K562 (cell line): ENCODE measurements at regions not wholly inside any gene's neighbourhood (a gene's known extent, or its start where the extent isn't known, plus 50 kb on each side); places are given as distances from the start of the nearest gene placed in this dataset.
A peak's percentile ranks its signal among the peaks of the same experiment; 100 is the strongest.

ENCODE experiments used
- ATAC-seq: fragments of 200-7000 bp; cut with Tn5 transposase; 3 replicates; pipeline ENCODE4 v1.9.1; 2020; ENCODE audit warnings: moderate library complexity
- BruUV-seq: library from RNA; stranded (reverse); fragments of 400-500 nt; replicated peaks from 2 replicates; lab custom pipeline; 2021; lab: Mats Ljungman, UMichigan
- CTCF ChIA-PET: fragments of 300-600 bp; formaldehyde crosslinking; extraction: SDS; loops from one replicate; lab custom pipeline; 2021; ENCODE audit warnings: low intra/inter-chr PET ratio; lab: Yijun Ruan, JAX
- POLR2A ChIA-PET: fragments of 300-600, 350-650 bp; sonication (Branson Sonifier 250); formaldehyde crosslinking; extraction: SDS; loops from one replicate; lab custom pipeline; 2021; ENCODE audit warnings: antibody characterized with exemption, inconsistent platforms; lab: Yijun Ruan, JAX
- DNase-seq, 4 experiments: peaks; one replicate each; pipeline versions ENCODE4 v3.0.0 to v3.0.0-alpha.2; 2011 to 2018; ENCODE audit warnings: low spot score in 3 of 4, mixed read lengths in 3 of 4; ENCODE audit errors: extremely low read depth in 1 of 4
- FAIRE-seq: peaks from 2 replicates; lab custom pipeline; 2011; peaks lifted over from hg19 to GRCh38; lab: Jason Lieb, UNC
- H2AFZ ChIP-seq: 2 replicates; pipeline ENCODE4 v1.6.0; 2011; ENCODE audit warnings: low read depth, low read length, control low read depth, inconsistent platforms
- H3K27ac ChIP-seq: fragments of 200-600 bp; 3 replicates; pipeline ENCODE4 v1.8.0; 2011; ENCODE audit warnings: low read depth, mild to moderate bottlenecking, control low read depth, inconsistent platforms, low read length, moderate library complexity, mixed read lengths; ENCODE audit errors: extremely low read depth
- H3K27me3 ChIP-seq, 2 experiments: fragments of 300-600 bp in 1 of 2; 2 replicates in 1 of 2; 3 replicates in 1 of 2; pipeline versions ENCODE4 v1.6.0 to v1.8.0; 2011; ENCODE audit warnings: inconsistent platforms in 2 of 2, low read length in 2 of 2, mild to moderate bottlenecking in 1 of 2, mixed read lengths in 1 of 2, moderate library complexity in 1 of 2; ENCODE audit not compliant: control insufficient read depth in 2 of 2, insufficient read depth in 2 of 2
- H3K36me3 ChIP-seq: fragments of 300-600 bp; 3 replicates; pipeline ENCODE4 v1.8.0; 2011; ENCODE audit warnings: mild to moderate bottlenecking, low read length, inconsistent platforms; ENCODE audit not compliant: control insufficient read depth, insufficient read depth
- H3K4me1 ChIP-seq, 2 experiments: fragments of 200-600 bp in 1 of 2; replicated peaks in 1 of 2; 2 replicates in 1 of 2; 3 replicates in 1 of 2; pipeline versions ENCODE4 v1.5.1 to v1.8.0; 2011; ENCODE audit warnings: inconsistent platforms in 2 of 2, low read length in 2 of 2, mild to moderate bottlenecking in 1 of 2, mixed read lengths in 1 of 2, moderate library complexity in 1 of 2; ENCODE audit not compliant: control insufficient read depth in 2 of 2, insufficient read depth in 2 of 2
- H3K4me2 ChIP-seq: 2 replicates; pipeline ENCODE4 v1.6.1; 2011; ENCODE audit warnings: low read length, control low read depth, inconsistent platforms, mixed read lengths; ENCODE audit not compliant: insufficient read depth
- H3K4me3 ChIP-seq: fragments of 200-600 bp; sonication (generic), shearing (Covaris generic); 2 replicates; pipeline ENCODE4 v1.5.1; 2016; ENCODE audit warnings: control low read depth, inconsistent platforms
- H3K79me2 ChIP-seq: fragments of 200-600 bp; 3 replicates; pipeline ENCODE4 v1.8.0; 2011; ENCODE audit warnings: low read length, inconsistent platforms; ENCODE audit not compliant: control insufficient read depth, insufficient read depth
- H3K9ac ChIP-seq, 2 experiments: 2 replicates each; pipeline versions ENCODE4 v1.6.0 to v1.6.1; 2011; ENCODE audit warnings: low read depth in 2 of 2, low read length in 2 of 2, control low read depth in 1 of 2, inconsistent platforms in 1 of 2, mild to moderate bottlenecking in 1 of 2, mixed read lengths in 1 of 2; ENCODE audit not compliant: insufficient read depth in 1 of 2
- H3K9me1 ChIP-seq: one replicate; pipeline ENCODE4 v1.6.0; 2011; ENCODE audit warnings: inconsistent platforms, mild to moderate bottlenecking, low read length, moderate library complexity; ENCODE audit not compliant: control insufficient read depth, insufficient read depth
- H3K9me3 ChIP-seq: replicated peaks from 2 replicates; pipeline ENCODE4 v1.5.1; 2011; ENCODE audit warnings: low read depth, low read length, inconsistent platforms; ENCODE audit not compliant: control insufficient read depth, insufficient read depth
- H4K20me1 ChIP-seq: replicated peaks from 2 replicates; pipeline ENCODE4 v1.6.1; 2011; ENCODE audit warnings: low read length, inconsistent platforms, mixed read lengths; ENCODE audit not compliant: control insufficient read depth, insufficient read depth
- HDAC2 ChIP-seq: fragments of 450-650 bp; IDR thresholded peaks from 2 replicates; pipeline ENCODE4 v1.6.1; 2016; ENCODE audit warnings: mild to moderate bottlenecking
- KAT7 ChIP-seq: sonication (generic); formaldehyde crosslinking; IDR thresholded peaks from 2 replicates; pipeline ENCODE4 v1.8.0; 2022; ENCODE audit warnings: missing genetic modification reagents, mild to moderate bottlenecking, borderline replicate concordance
- KLF6 ChIP-seq: fragments of 250-450 bp; sonication (Bioruptor Pico); IDR thresholded peaks from 2 replicates; pipeline ENCODE4 v1.4.0; 2020; ENCODE audit warnings: mild to moderate bottlenecking, moderate library complexity, borderline replicate concordance
- MAFF ChIP-seq: IDR thresholded peaks from 2 replicates; pipeline ENCODE4 v1.6.1; 2012; ENCODE audit warnings: low read length, improper control_type of control experiment
- NELFE ChIP-seq: IDR thresholded peaks from 2 replicates; pipeline ENCODE4 v1.6.1; 2011; ENCODE audit warnings: mild to moderate bottlenecking; ENCODE audit not compliant: insufficient read depth, insufficient read length
- PHF8 ChIP-seq: fragments of 200-600 bp; sonication (generic); IDR thresholded peaks from 2 replicates; pipeline ENCODE4 v1.6.1; 2012; ENCODE audit warnings: mixed run types, mild to moderate bottlenecking, inconsistent platforms, low read length, moderate library complexity, borderline replicate concordance
- PYGO2 ChIP-seq: fragments of 450-650 bp; IDR thresholded peaks from 2 replicates; pipeline ENCODE4 v1.6.1; 2016; ENCODE audit warnings: mild to moderate bottlenecking, missing genetic modification characterization, moderate library complexity, missing compliant biosample characterization
- SRF ChIP-seq, 2 experiments: fragments of 250-450, 450-650 bp in 1 of 2; sonication (Bioruptor Pico) in 1 of 2; sonication (generic) in 1 of 2; formaldehyde crosslinking; IDR thresholded peaks; 2 replicates each; pipeline versions ENCODE4 v1.5.0 to v1.5.1; 2020 to 2022; ENCODE audit warnings: mild to moderate bottlenecking in 1 of 2, missing genetic modification reagents in 1 of 2
- TFAP4 ChIP-seq: sonication (generic); formaldehyde crosslinking; IDR thresholded peaks from 2 replicates; pipeline ENCODE4 v1.8.0; 2022; ENCODE audit warnings: missing genetic modification reagents, mild to moderate bottlenecking, moderate library complexity, borderline replicate concordance
- YBX1 ChIP-seq: fragments of 450-650 bp; IDR thresholded peaks from 2 replicates; pipeline ENCODE4 v1.7.1; 2016; ENCODE audit warnings: mild to moderate bottlenecking
- ZC3H11A ChIP-seq: IDR thresholded peaks from 2 replicates; pipeline ENCODE4 v1.6.1; 2012; ENCODE audit warnings: low read depth, low read length, improper control_type of control experiment
- ZNF408 ChIP-seq: fragments of 250-450 bp; sonication (Bioruptor Pico); IDR thresholded peaks from 2 replicates; pipeline ENCODE4 v1.4.0; 2020; ENCODE audit warnings: low read depth, mild to moderate bottlenecking, moderate library complexity
- ZNF431 ChIP-seq: sonication (generic); formaldehyde crosslinking; IDR thresholded peaks from 2 replicates; pipeline ENCODE4 v1.8.0; 2022; ENCODE audit warnings: mild to moderate bottlenecking, missing genetic modification reagents
- ZNF764 ChIP-seq: fragments of 250-450 bp; sonication (Bioruptor Pico); IDR thresholded peaks from 2 replicates; pipeline ENCODE4 v1.4.0; 2020; ENCODE audit warnings: low read depth, mild to moderate bottlenecking, moderate library complexity
- WGBS: fragments of 100-300 bp; shearing (Covaris generic); methylation state at CpG from one replicate; pipeline ENCODE4 v1.1.6; 2016; ENCODE audit warnings: low coverage, mixed read lengths; ENCODE audit not compliant: insufficient coverage; ENCODE audit errors: missing lambda C conversion rate; 5-methylcytosine and 5-hydroxymethylcytosine counted together
- in situ Hi-C: fragments of 300-500 bp; cut with MboI; formaldehyde crosslinking; loops from 4 replicates; pipeline ENCODE4 v1.15.0; 2018; ENCODE audit warnings: inconsistent platforms, mixed read lengths
- intact Hi-C: fragments of 100-400 bp; cut with micrococcal nuclease; formaldehyde crosslinking; loops from 2 replicates; pipeline ENCODE4 v1.14.2; 2022
- TF ChIP-seq, protein P1 (sequence below): IDR thresholded peaks from 2 replicates; pipeline ENCODE4 v1.6.1; 2014; ENCODE audit warnings: antibody characterized with exemption
- TF ChIP-seq, protein P2 (sequence below), 2 experiments: IDR thresholded peaks in 1 of 2; conservative IDR thresholded peaks in 1 of 2; 2 replicates each; pipeline ENCODE4 v1.6.1; 2016; ENCODE audit warnings: low read depth in 2 of 2, mild to moderate bottlenecking in 1 of 2, missing compliant biosample characterization in 1 of 2, missing genetic modification characterization in 1 of 2, moderate library complexity in 1 of 2

GRCh38 chr4:154140869-154141268, 350.7 kb downstream of the DCHS2 start:
- H3K9me3 ChIP-seq, result no peaks in the 10 kb centered on the region
- H3K27ac ChIP-seq, result no peak overlapping the region
- ChIA-PET POLR2A (no interaction called here), CTCF (no interaction called here)
- intact Hi-C loops, result no loop called here
- no TSS peak for BruUV-seq
- H3K4me2 ChIP-seq, result no peak overlapping the region
- H3K79me2 ChIP-seq, result no peaks in the 10 kb centered on the region
- no peak for FAIRE-seq
- H3K4me3 ChIP-seq, result no peak overlapping the region
- H3K9ac ChIP-seq, result no peak overlapping the region
- no peaks in the 10 kb centered on the region for H3K9me1 ChIP-seq
- no peaks in the 10 kb centered on the region for H4K20me1 ChIP-seq
- peak; percentile 49; the same call in 2 of the 3 replicates for ATAC-seq
- DNase-seq, result no peak
- in situ Hi-C loops, result no loop called here
- WGBS, result 0% methylated on average over 3 of the region's 3 CpGs
- H2AFZ ChIP-seq, result no peak overlapping the region
- peaks cover 0 to 11% of the 10 kb centered on the region in 2 experiments; a peak in 3 of 5 replicates for H3K27me3 ChIP-seq
- H3K4me1 ChIP-seq, result no peaks in the 10 kb centered on the region
- no peaks in the 10 kb centered on the region for H3K36me3 ChIP-seq
- TF ChIP-seq YBX1, result no peak
- TF ChIP-seq NELFE, result no peak
- TF ChIP-seq KLF6, result no peak
- TF ChIP-seq MAFF, result no peak
- TF ChIP-seq HDAC2, result no peak
- TF ChIP-seq ZC3H11A, result no peak
- TF ChIP-seq, protein P1, sequence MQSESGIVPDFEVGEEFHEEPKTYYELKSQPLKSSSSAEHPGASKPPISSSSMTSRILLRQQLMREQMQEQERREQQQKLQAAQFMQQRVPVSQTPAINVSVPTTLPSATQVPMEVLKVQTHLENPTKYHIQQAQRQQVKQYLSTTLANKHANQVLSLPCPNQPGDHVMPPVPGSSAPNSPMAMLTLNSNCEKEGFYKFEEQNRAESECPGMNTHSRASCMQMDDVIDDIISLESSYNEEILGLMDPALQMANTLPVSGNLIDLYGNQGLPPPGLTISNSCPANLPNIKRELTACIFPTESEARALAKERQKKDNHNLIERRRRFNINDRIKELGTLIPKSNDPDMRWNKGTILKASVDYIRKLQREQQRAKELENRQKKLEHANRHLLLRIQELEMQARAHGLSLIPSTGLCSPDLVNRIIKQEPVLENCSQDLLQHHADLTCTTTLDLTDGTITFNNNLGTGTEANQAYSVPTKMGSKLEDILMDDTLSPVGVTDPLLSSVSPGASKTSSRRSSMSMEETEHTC, result no peak
- TF ChIP-seq SRF (CRISPR knock-in tag; IDR thresholded peaks at IDR 0.05), result no peak
- TF ChIP-seq PYGO2 (tag), result no peak
- no peak for TF ChIP-seq TFAP4 (CRISPR knock-in tag)
- no peak for TF ChIP-seq ZNF408 (CRISPR knock-in tag)
- no peak for TF ChIP-seq ZNF431
- no peak for TF ChIP-seq PHF8
- no peak for TF ChIP-seq ZNF764
- TF ChIP-seq KAT7 (CRISPR knock-in tag), result no peak
- TF ChIP-seq, protein P2, sequence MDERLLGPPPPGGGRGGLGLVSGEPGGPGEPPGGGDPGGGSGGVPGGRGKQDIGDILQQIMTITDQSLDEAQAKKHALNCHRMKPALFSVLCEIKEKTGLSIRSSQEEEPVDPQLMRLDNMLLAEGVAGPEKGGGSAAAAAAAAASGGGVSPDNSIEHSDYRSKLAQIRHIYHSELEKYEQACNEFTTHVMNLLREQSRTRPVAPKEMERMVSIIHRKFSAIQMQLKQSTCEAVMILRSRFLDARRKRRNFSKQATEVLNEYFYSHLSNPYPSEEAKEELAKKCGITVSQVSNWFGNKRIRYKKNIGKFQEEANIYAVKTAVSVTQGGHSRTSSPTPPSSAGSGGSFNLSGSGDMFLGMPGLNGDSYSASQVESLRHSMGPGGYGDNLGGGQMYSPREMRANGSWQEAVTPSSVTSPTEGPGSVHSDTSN (CRISPR knock-in tag; IDR thresholded peaks at IDR 0.05; ENCODE audit: low read depth), result no peak
- TF ChIP-seq, protein P2 (tag; conservative IDR thresholded peaks at IDR 0.05; ENCODE audit: low read depth), result no peak
